Stimulated activated CD8-positive, alpha-beta memory T cell treated with anti-CD3 and anti-CD28 coated beads, Interleukin-12 subunit alpha, Interleukin-12 subunit beta, amount 100 ng/mL, for 4 hours (primary cell): ENCODE measurements at regions not wholly inside any gene's neighbourhood (a gene's known extent, or its start where the extent isn't known, plus 50 kb on each side); places are given as distances from the start of the nearest gene placed in this dataset.
"Not testable (repeated sequence)": the region's sequence is repeated elsewhere in the genome, so short reads cannot be mapped to it uniquely, and the experiment has no call there.

Source experiments
- DNase-seq: peaks from one replicate; pipeline ENCODE4 v3.0.0-alpha.2; 2020; ENCODE audit warnings: low read depth

GRCh38 chr3:10625323-10625722, 119.9 kb upstream of the ATP2B2 start:
- DNase-seq, result no peak

- DNase-seq, result no peak
Measured at GRCh38 chr3:10627884-10628572, 122.6 kb upstream of the ATP2B2 start.

- DNase-seq, result no peak
Measured at GRCh38 chr3:10628891-10629670, 123.7 kb upstream of the ATP2B2 start.

- DNase-seq, result no peak
Measured at GRCh38 chr3:10629671-10630040, 124.3 kb upstream of the ATP2B2 start.

DNA sequence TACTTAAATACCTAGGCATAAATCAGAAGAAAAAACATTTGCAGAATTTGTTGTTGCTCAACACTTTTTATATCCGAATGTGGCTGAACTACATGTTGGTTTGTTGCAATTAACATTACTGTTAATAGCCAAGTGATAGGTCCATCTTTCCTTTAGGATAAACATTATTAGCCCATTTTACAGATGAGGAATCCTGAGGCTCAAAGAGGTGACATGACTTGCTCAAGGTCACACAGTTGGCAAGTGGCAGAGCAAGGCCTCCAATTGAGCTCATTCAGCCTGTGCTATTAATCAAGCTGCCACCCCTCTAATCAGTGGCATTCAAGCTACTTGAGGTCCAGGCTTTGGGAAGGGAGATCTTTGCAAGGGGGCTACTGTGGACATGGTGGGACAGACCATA, 125.8 kb upstream of the ATP2B2 start:
- no peak for DNase-seq

- no peak for DNase-seq
Measured at GRCh38 chr3:10632125-10632524, 126.7 kb upstream of the ATP2B2 start.

DNA sequence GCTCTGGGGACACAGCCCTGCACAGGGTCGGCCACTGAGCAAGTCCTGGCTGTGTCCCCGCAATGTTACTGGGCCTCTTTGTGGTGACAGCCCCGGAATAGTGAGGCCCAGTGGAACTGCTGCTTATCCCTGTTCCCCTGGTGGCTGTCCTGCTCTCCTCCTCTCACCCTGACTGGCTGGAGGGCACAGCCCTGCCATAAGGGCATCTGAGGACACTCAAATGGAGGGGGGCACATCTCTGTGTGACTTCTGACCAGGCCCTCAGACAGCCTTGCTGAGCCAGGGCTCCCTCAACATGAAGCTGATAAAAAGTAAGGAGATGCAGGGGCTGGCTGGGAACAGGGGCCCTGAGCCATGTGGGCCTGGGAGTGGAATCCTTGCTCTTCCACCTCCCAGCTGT, 127.4 kb upstream of the ATP2B2 start:
- DNase-seq, result no peak

DNA sequence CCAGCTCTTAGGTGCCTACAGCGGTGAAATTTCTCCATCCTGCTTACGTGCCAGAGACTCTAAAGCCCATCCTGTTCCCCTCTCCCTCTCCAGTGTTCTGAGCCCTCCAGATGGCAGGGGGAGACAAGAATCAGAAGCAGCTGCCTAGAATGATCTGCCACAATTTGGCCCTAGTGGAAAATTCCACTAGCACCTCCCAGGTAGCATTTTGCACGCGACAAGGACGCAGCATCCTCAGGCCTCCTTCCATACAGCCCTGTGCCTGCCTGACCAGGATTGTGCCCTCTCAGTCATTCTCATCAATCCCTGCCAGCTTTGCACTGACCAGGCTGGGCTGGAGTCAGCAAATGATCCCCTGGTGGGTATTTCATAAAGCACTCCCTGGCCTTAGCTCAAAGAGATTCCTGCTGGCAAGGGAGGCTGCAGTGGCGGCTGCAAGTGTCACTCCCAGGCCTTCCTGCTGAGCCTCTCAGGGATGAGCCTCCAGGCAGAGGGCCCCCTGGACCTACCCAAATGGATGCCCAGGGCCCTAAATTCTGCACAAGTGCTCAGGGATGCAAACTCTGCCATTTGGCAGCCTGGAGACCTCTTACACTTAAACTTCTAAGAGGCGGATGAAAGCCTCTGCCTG, 130.2 kb upstream of the ATP2B2 start:
- DNase-seq, result no peak

- no peak for DNase-seq
Measured at GRCh38 chr3:10637342-10637741, 132.0 kb upstream of the ATP2B2 start.

GRCh38 chr3:10638466-10638865, 133.1 kb upstream of the ATP2B2 start:
- DNase-seq, result no peak

DNA sequence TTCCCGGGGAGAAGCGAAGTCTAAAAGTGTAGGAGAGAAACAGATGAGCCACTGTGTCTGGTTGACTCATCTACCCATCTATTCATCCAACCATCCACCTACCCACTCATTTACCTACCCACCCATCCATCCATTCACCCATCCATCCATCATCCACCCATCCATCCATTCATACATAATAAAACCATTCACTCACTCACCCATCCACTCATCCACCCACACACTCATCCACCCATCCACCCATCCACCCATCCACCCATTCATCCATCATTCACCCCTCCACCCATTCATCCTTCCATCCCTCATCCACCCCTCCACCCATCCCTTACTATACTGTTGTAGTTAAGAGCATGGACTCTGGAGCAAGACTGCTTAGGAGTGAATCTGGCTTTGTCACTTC, 136.4 kb upstream of the ATP2B2 start:
- no peak for DNase-seq

- DNase-seq, result no peak
Measured at GRCh38 chr3:10644189-10644588, 138.8 kb upstream of the ATP2B2 start.

DNA sequence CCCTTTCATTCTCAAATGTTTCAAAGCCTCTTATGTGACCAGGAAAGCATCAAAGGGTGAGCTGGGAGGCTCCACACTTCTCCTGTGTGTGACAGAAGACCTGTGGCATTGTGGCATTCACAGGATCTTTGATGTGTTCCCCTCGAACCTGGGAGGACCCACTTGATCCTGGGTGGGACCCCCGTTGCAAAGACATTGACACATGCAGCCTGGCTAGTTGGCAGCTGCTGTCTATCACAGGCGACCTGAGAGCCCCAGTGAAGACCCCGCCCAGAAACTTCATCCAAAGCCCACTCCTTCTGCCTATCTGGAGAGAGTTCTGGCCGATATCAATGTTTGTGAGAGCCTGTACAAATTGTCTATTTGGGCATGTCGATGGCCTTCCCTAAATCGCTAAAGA, 140.4 kb upstream of the ATP2B2 start:
- no peak for DNase-seq

DNA sequence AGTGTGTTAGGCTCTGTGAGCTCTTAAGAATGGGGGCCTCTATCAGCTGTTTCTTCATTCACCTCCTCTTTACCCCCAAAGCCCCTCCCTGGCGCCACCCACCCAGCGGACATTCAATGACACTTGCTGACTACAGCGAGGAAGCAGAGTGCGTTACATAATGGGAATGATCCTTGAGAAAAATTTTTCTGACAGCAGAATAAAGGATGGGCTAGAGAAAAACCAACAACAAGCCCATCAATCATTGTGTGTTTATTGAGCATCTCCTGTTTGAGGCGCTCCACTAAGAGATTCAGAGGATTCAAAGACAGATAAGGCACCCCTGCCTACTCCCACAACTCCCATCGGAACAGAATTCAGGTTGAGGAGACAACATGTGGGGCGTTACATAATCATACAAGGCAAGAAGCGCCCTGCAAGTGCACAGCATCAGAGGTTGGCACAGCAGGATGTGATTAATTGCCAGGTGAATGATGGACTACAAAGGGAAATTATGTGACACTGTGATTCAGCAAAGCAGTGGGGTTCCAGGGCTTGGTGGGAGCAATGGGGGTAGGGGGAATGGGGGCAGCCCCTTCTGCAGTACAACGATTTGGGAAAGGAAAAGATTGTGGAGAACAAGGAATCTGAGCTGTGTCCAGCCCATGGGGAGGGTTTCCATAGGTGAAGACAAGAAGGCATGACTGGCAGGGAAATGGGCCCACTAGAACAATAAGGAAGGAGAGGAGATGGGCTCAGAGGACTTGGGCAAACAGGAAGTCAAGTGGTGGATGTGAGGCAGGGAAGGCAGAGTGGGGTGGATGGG, 141.3 kb upstream of the ATP2B2 start:
- DNase-seq, result no peak

DNA sequence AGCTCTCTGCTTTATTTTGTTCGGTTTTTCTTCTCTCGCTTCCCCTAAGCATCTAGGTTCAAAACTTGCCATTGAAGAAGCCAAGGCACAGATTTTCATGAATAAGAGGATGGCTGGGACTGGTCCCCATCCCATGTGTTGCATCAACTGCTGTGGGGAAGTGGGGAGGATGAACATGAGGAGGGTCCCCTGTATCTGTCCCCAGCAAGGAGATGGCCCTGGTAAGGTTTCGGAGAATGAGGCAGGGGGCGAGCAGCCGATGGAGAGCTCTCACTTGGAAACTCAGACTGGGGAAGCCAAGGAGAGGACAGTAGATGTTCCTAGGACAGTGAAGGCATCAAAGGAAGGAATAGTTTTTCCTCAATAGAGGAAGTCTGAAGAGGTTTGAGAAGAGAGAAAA, 142.0 kb upstream of the ATP2B2 start:
- DNase-seq, result no peak

DNA sequence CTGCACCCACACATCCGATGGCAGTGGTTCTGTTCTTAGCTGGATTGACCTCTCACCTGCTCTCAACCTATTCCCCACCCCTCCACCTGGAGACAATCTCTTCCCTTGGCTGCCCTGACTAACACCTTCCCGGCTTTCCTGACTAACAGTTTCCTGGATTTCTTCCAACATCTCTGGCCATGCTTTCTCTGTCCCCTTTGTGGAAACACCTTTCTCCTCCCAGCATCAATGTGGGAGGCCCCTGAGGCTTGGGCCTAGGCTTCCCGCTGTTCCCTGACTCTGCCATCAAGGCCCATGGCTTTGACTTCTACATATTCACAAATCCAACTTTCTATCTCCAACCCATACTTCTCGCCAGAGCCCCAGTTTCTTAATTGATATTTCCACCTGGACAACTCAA, 142.8 kb upstream of the ATP2B2 start:
- no peak for DNase-seq

DNA sequence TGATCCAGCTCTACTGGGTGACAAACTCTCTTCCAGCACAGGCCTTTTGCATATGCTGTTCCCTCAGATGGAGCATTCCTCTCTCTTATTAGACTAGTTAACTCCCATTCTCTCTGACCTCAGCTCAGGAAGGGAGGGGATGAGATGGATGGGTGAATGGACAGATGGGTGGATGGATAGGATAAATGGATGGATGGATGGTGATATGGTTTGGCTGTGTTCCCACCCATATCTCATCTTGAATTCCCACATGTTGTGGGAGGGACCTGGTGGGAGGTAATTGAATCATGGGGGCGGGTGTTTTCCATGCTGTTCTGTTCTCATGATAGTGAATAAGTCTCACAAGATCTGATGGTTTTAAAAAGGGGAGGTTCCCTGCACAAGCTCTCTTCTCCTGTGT, 144.1 kb upstream of the ATP2B2 start:
- DNase-seq, result not testable (repeated sequence)

GRCh38 chr3:10651506-10651905, 146.1 kb upstream of the ATP2B2 start:
- no peak for DNase-seq

DNA sequence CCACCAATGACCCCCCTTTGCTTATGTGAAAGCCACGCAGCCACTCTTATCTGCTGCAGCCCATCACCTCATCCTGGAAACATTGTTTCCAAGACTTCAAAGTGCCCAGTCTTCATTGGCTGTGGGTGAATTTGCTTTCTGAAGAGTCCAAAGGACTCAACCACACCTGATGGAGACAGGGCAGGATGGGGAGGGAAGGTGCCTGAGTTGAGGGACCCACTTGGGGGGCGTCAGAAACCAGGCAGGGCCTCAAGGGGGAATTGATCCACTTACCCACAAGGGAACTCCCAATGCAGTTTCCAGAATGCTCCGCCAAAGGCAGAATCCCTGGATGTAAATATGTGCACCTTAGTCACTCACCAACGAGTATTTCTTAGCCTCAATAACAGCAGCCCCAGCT, 147.9 kb upstream of the ATP2B2 start:
- no peak for DNase-seq

GRCh38 chr3:10653866-10654611, 148.7 kb upstream of the ATP2B2 start:
- DNase-seq, result no peak

- no peak for DNase-seq
Measured at GRCh38 chr3:10655105-10655504, 149.7 kb upstream of the ATP2B2 start.

DNA sequence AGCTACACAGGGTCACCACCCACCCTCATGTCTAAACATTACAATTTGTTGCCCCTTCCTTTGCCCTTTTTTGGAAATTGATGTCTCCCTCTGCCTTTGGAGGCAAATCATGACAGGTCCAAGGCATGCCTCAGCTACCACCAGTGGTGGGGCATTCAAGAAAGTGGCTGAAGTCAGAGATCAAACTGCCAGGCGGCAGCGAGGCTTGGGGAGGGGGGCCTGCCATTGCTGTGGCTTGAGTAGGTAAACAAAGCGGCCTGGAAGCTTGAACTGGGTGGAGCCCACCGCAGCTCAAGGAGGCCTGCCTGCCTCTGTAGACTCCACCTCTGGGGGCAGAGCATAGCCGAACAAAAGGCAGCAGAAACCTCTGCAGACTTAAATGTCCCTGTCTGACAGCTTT, 152.0 kb upstream of the ATP2B2 start:
- not testable (repeated sequence) for DNase-seq
